Choroid plexus epithelial cell (primary cell): ENCODE measurements at regions not wholly inside any gene's neighbourhood (a gene's known extent, or its start where the extent isn't known, plus 50 kb on each side); places are given as distances from the start of the nearest gene placed in this dataset.

Experiments
- DNase-seq: peaks from one replicate; pipeline ENCODE4 v3.0.0-alpha.2; 2010; ENCODE audit warnings: low read depth
- H3K4me3 ChIP-seq: 2 replicates; pipeline ENCODE4 v1.5.1; 2011; ENCODE audit warnings: low read depth, mild to moderate bottlenecking, control low read depth, low read length, moderate library complexity
- TF ChIP-seq, protein P1 (sequence below): conservative IDR thresholded peaks from 2 replicates; pipeline ENCODE4 v1.5.1; 2011; ENCODE audit warnings: low read depth, mild to moderate bottlenecking, control low read depth, inconsistent platforms, low read length, moderate library complexity

DNA sequence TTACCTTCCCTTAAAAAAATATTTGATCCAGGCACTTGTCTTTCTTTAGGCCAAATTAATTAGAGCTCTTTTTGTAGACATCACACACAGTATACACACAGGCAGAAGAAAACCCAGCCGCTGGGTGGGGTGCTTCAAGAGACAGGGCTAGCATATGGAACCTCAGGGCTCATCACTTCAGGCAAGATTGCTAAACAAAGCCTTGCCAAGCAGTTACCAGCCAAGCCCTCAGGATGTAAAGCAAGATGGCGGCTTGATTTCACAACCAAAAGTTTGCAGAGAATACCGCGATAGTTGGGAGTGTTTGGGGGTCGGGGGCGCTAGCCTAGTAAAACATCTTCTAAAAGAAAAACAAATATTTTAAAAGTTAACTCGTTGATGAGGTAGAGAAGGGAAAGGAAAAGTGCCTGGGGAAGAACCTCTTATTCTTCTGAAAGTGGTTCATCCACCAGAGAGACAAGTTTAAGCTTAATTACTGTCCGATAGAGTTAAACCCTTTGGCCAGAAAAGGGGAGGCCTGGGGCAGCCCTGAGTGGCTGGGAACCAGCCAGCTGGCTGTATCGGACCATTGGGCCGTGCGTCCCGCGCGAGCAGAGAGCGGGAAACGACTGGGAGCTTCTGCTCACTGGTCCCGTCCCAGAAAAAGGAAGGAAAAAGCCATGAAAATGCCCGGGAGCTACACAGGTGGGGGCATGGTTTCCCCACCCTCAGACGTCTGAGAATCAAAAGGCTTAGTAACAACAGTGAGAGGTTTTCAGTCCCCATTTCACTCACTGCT is 254.9 kb upstream of the PCDH20 start:
- TF ChIP-seq, protein P1, sequence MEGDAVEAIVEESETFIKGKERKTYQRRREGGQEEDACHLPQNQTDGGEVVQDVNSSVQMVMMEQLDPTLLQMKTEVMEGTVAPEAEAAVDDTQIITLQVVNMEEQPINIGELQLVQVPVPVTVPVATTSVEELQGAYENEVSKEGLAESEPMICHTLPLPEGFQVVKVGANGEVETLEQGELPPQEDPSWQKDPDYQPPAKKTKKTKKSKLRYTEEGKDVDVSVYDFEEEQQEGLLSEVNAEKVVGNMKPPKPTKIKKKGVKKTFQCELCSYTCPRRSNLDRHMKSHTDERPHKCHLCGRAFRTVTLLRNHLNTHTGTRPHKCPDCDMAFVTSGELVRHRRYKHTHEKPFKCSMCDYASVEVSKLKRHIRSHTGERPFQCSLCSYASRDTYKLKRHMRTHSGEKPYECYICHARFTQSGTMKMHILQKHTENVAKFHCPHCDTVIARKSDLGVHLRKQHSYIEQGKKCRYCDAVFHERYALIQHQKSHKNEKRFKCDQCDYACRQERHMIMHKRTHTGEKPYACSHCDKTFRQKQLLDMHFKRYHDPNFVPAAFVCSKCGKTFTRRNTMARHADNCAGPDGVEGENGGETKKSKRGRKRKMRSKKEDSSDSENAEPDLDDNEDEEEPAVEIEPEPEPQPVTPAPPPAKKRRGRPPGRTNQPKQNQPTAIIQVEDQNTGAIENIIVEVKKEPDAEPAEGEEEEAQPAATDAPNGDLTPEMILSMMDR, result no peak
- DNase-seq, result no peak
- no peak overlapping the region for H3K4me3 ChIP-seq

- DNase-seq, result peak; percentile 1
- no peak overlapping the region for H3K4me3 ChIP-seq
- TF ChIP-seq, protein P1, result no peak
These were observed 249.4 kb upstream of the PCDH20 start for GRCh38 chr13:61664801-61665705.

DNA sequence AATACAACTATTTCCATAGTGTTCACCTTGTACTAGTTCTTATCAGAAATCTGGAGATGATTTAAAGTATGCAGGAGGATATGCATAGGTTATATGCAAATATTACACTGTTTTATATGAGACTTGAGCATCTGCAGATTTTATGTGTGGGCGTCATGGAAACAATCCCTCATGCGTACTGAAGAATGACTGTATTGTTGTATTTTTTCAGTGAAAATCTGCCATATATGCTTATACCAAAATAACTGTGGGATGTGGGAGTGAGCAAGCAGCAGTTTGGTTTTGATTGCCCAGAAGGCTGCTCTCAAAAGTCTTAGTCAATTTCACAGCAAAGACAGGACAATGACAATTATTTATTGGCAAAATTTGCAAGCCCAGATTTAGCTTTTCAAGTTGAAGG is 238.8 kb upstream of the PCDH20 start:
- TF ChIP-seq, protein P1, result no peak
- no peak for DNase-seq
- no peak overlapping the region for H3K4me3 ChIP-seq

DNA sequence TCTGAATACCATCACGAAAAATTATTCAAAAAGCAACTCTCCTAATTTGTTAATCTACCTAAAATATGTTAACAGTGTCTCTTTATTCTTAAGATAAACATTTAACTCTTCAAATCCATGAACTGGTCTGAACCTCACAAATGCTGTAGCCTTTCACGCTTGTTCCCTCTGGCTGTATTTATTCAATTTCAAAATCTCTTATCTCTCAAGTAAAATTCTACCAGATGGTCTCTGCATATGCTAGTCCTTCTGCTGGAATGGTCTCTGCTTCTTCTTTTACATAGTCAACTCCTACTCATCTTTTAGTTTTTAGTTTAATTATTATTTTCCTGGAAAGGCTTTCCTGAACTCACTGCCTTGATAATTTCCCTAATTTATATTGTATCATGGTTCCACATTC is 232.9 kb upstream of the PCDH20 start:
- TF ChIP-seq, protein P1, result no peak
- H3K4me3 ChIP-seq, result no peak overlapping the region
- DNase-seq, result no peak

GRCh38 chr13:61612192-61612591 is 196.5 kb upstream of the PCDH20 start:
- DNase-seq, result no peak
- TF ChIP-seq, protein P1, result no peak
- no peak overlapping the region for H3K4me3 ChIP-seq

DNA sequence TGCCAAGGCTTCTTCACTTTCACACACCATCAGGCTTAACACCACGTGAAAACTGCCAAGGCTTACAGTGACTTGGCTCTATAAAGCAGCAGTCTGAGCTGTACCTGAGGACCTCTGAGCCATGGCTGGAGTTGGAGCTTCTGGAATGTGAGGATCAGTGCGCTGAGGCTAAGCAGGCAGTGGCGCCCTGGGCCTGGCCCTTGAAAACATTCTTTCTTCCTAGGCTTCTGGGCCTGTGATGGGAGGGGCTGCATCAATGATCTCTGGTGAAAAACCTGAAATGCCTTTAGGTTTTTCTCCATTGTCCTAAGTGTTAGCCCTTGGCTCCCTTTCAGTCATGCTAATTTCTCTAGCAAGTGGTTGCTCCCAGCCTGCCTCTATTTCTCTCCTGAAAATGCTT is 192.5 kb upstream of the PCDH20 start:
- no peak for DNase-seq
- no peak overlapping the region for H3K4me3 ChIP-seq
- TF ChIP-seq, protein P1, result no peak
